CD14-positive monocyte (primary cell): ENCODE measurements at regions not wholly inside any gene's neighbourhood (a gene's known extent, or its start where the extent isn't known, plus 50 kb on each side); places are given as distances from the start of the nearest gene placed in this dataset.

Source experiments
- DNase-seq, 3 donors: peaks; one replicate each; pipeline ENCODE4 v3.0.0-alpha.2; 2011 to 2022
- H2AFZ ChIP-seq: 2 replicates; pipeline ENCODE4 v1.6.0; 2012; ENCODE audit warnings: mild to moderate bottlenecking, low read depth, low read length, inconsistent platforms; ENCODE audit not compliant: insufficient read depth, poor library complexity, severe bottlenecking
- H3K27ac ChIP-seq, 2 donors: 1 replicate in 1 of 2; 2 replicates in 1 of 2; pipeline ENCODE4 v1.5.1; 2012 to 2013; ENCODE audit warnings: low read length in 2 of 2, control low read depth in 1 of 2, inconsistent platforms in 1 of 2, low read depth in 1 of 2, mild to moderate bottlenecking in 1 of 2
- H3K27me3 ChIP-seq, 2 donors: one replicate each; pipeline versions ENCODE4 v1.6.0 to v1.6.1; 2011 to 2013; ENCODE audit warnings: low read length in 2 of 2; ENCODE audit not compliant: control insufficient read depth in 2 of 2, insufficient read depth in 2 of 2
- H3K36me3 ChIP-seq, 2 donors: replicated peaks in 1 of 2; 1 replicate in 1 of 2; 2 replicates in 1 of 2; pipeline versions ENCODE4 v1.5.1 to v1.6.1; 2012 to 2013; ENCODE audit warnings: low read length in 2 of 2, control low read depth in 1 of 2, inconsistent platforms in 1 of 2, mild to moderate bottlenecking in 1 of 2; ENCODE audit not compliant: insufficient read depth in 2 of 2, control insufficient read depth in 1 of 2
- H3K4me1 ChIP-seq, 2 donors: 1 replicate in 1 of 2; 2 replicates in 1 of 2; pipeline versions ENCODE4 v1.5.1 to v1.6.1; 2012 to 2013; ENCODE audit warnings: low read length in 2 of 2, control low read depth in 1 of 2, inconsistent platforms in 1 of 2, mild to moderate bottlenecking in 1 of 2, moderate library complexity in 1 of 2; ENCODE audit not compliant: insufficient read depth in 2 of 2, control insufficient read depth in 1 of 2
- H3K4me2 ChIP-seq: replicated peaks from 2 replicates; pipeline ENCODE3; 2012; ENCODE audit warnings: low read length, moderate library complexity, mild to moderate bottlenecking; ENCODE audit not compliant: poor library complexity, severe bottlenecking; ENCODE audit errors: extremely low read depth
- H3K4me3 ChIP-seq, 3 experiments: fragments of 200-600 bp in 1 of 3; sonication (generic) in 1 of 3; replicated peaks in 1 of 3; 1 replicate in 2 of 3; 2 replicates in 1 of 3; pipeline ENCODE4 v1.5.1; 2011 to 2013; ENCODE audit warnings: low read length in 3 of 3, mild to moderate bottlenecking in 3 of 3, control low read depth in 2 of 3, low read depth in 2 of 3, inconsistent platforms in 1 of 3, moderate library complexity in 1 of 3
- H3K79me2 ChIP-seq: 2 replicates; pipeline ENCODE4 v1.6.0; 2012; ENCODE audit warnings: mild to moderate bottlenecking, control low read depth, inconsistent platforms, low read length, moderate library complexity; ENCODE audit not compliant: insufficient read depth
- H3K9ac ChIP-seq: 2 replicates; pipeline ENCODE4 v1.6.0; 2017; ENCODE audit warnings: low read length, mild to moderate bottlenecking; ENCODE audit not compliant: insufficient read depth, poor library complexity, severe bottlenecking
- H3K9me3 ChIP-seq, 2 donors: replicated peaks in 1 of 2; 1 replicate in 1 of 2; 2 replicates in 1 of 2; pipeline versions ENCODE4 v1.5.1 to v1.6.1; 2012 to 2013; ENCODE audit warnings: low read length in 2 of 2, control low read depth in 1 of 2; ENCODE audit not compliant: control insufficient read depth in 1 of 2, insufficient read depth in 1 of 2
- H4K20me1 ChIP-seq: 2 replicates; pipeline ENCODE4 v1.6.0; 2012; ENCODE audit warnings: mild to moderate bottlenecking, low read length, control low read depth, moderate library complexity; ENCODE audit not compliant: insufficient read depth
- H3K27ac Mint-ChIP-seq, 7 donors: one replicate each; pipeline ENCODE4 v1.8.0; 2020; ENCODE audit warnings: mild to moderate bottlenecking in 7 of 7, mixed read lengths in 7 of 7, moderate library complexity in 6 of 7, inconsistent platforms in 2 of 7
- H3K27me3 Mint-ChIP-seq, 3 donors: one replicate each; pipeline ENCODE4 v1.8.0; 2021 to 2022; ENCODE audit warnings: low read depth in 3 of 3, mild to moderate bottlenecking in 3 of 3, mixed read lengths in 3 of 3, moderate library complexity in 3 of 3, inconsistent platforms in 1 of 3
- H3K36me3 Mint-ChIP-seq, 2 donors: one replicate each; pipeline ENCODE4 v1.8.0; 2020; ENCODE audit warnings: mixed read lengths in 2 of 2, inconsistent platforms in 1 of 2, mild to moderate bottlenecking in 1 of 2
- H3K4me1 Mint-ChIP-seq: one replicate; pipeline ENCODE4 v1.8.0; 2020; ENCODE audit warnings: mild to moderate bottlenecking, mixed read lengths
- H3K4me3 Mint-ChIP-seq, 2 donors: one replicate each; pipeline ENCODE4 v1.8.0; 2020; ENCODE audit warnings: mild to moderate bottlenecking in 2 of 2, mixed read lengths in 2 of 2, moderate library complexity in 1 of 2
- H3K9me3 Mint-ChIP-seq, 7 donors: one replicate each; pipeline ENCODE4 v1.8.0; 2020 to 2022; ENCODE audit warnings: mixed read lengths in 7 of 7, mild to moderate bottlenecking in 6 of 7, moderate library complexity in 6 of 7, inconsistent platforms in 2 of 7
- CTCF ChIP-seq: fragments of 200-600 bp; IDR thresholded peaks from one replicate; pipeline ENCODE4 v1.8.0; 2022; ENCODE audit warnings: antibody characterized with exemption, mild to moderate bottlenecking
- WGBS: methylation state at CpG from one replicate; pipeline ENCODE4 v1.1.5; 2013; ENCODE audit warnings: missing lambda C conversion rate; ENCODE audit not compliant: insufficient coverage; 5-methylcytosine and 5-hydroxymethylcytosine counted together
- intact Hi-C, 2 donors: fragments of 100-400 bp; cut with micrococcal nuclease; formaldehyde crosslinking; loops; one replicate each; pipeline versions ENCODE4 v1.15.0 to v1.15.1; 2023

- DNase-seq = no peak
- no peak overlapping the region for H2AFZ ChIP-seq
- no peak overlapping the region for H3K4me2 ChIP-seq
- no peaks in the 10 kb centered on the region for H3K79me2 ChIP-seq
- no peak overlapping the region for H3K4me3 ChIP-seq
- H3K27ac ChIP-seq = no peak overlapping the region
- intact Hi-C loops = no loop called here
- H3K4me1 ChIP-seq = no peaks in the 10 kb centered on the region
- no peaks in the 10 kb centered on the region for H3K36me3 ChIP-seq
- 97% methylated on average over 2 of the region's 3 CpGs for WGBS
- no peaks in the 10 kb centered on the region for H4K20me1 ChIP-seq
- no peaks in the 10 kb centered on the region for H3K36me3 Mint-ChIP-seq
- H3K27me3 Mint-ChIP-seq = peaks cover 2 to 4% (median 4%) of the 10 kb centered on the region in 3 donors
- no peak for TF ChIP-seq CTCF
- H3K9me3 ChIP-seq = no peaks in the 10 kb centered on the region
- H3K9me3 Mint-ChIP-seq = no peaks in the 10 kb centered on the region
- H3K4me3 Mint-ChIP-seq = no peak overlapping the region
- no peak overlapping the region for H3K27ac Mint-ChIP-seq
- no peak overlapping the region for H3K9ac ChIP-seq
- H3K4me1 Mint-ChIP-seq = no peaks in the 10 kb centered on the region
- no peaks in the 10 kb centered on the region for H3K27me3 ChIP-seq
Measured at GRCh38 chr2:71801556-71801955, 346.1 kb downstream of the CYP26B1 start.

GRCh38 chr2:71800851-71801250, 346.8 kb downstream of the CYP26B1 start:
- DNase-seq = no peak
- intact Hi-C loops = no loop called here
- Mint-ChIP-seq H3K4me1 (no peaks in the 10 kb centered on the region), H3K36me3 (no peaks in the 10 kb centered on the region), H3K4me3 (no peak overlapping the region), H3K27ac (no peak overlapping the region), H3K9me3 (no peaks in the 10 kb centered on the region), H3K27me3 (peaks cover 2 to 4% (median 4%) of the 10 kb centered on the region in 3 donors)
- no peak overlapping the region for H3K27ac ChIP-seq
- no peaks in the 10 kb centered on the region for H4K20me1 ChIP-seq
- no peaks in the 10 kb centered on the region for H3K9me3 ChIP-seq
- no peak for TF ChIP-seq CTCF
- no peaks in the 10 kb centered on the region for H3K79me2 ChIP-seq
- no peaks in the 10 kb centered on the region for H3K36me3 ChIP-seq
- no peaks in the 10 kb centered on the region for H3K27me3 ChIP-seq
- no peak overlapping the region for H3K9ac ChIP-seq
- no peaks in the 10 kb centered on the region for H3K4me1 ChIP-seq
- no peak overlapping the region for H2AFZ ChIP-seq
- WGBS = no CpG with 5 or more reads among the region's 1 CpG
- H3K4me2 ChIP-seq = no peak overlapping the region
- no peak overlapping the region for H3K4me3 ChIP-seq
